GM19043 (cell line): ENCODE measurements at regions not wholly inside any gene's neighbourhood (a gene's known extent, or its start where the extent isn't known, plus 50 kb on each side); places are given as distances from the start of the nearest gene placed in this dataset.
"Not testable (repeated sequence)": the region's sequence is repeated elsewhere in the genome, so short reads cannot be mapped to it uniquely, and the experiment has no call there.

ENCODE experiments used
- ATAC-seq: cut with Tn5 transposase; IDR thresholded peaks from one replicate; pipeline ENCODE4 v1.9.1; 2021; ENCODE audit warnings: low read depth; ENCODE audit not compliant: unreplicated experiment

GRCh38 chr12:33588725-33589405 is 149.2 kb upstream of the SYT10 start:
- no peak for ATAC-seq

- no peak for ATAC-seq
These were observed 150.0 kb upstream of the SYT10 start for GRCh38 chr12:33589576-33590114.

- ATAC-seq: no peak
These were observed 154.1 kb upstream of the SYT10 start for GRCh38 chr12:33593753-33594152.

- ATAC-seq: no peak
These were observed 156.4 kb upstream of the SYT10 start for GRCh38 chr12:33596061-33596460.

- ATAC-seq: no peak
These were observed 157.2 kb upstream of the SYT10 start for GRCh38 chr12:33596814-33597213.

GRCh38 chr12:33602515-33602914 is 162.9 kb upstream of the SYT10 start:
- ATAC-seq: no peak

GRCh38 chr12:33605757-33606156 is 166.1 kb upstream of the SYT10 start:
- no peak for ATAC-seq

GRCh38 chr12:33609910-33610309 is 170.3 kb upstream of the SYT10 start:
- ATAC-seq: no peak

- ATAC-seq: no peak
These were observed 175.0 kb upstream of the SYT10 start for GRCh38 chr12:33614630-33615029.

- ATAC-seq: no peak
These were observed 177.6 kb upstream of the SYT10 start for GRCh38 chr12:33617218-33617617.

GRCh38 chr12:33628087-33628486 is 188.5 kb upstream of the SYT10 start:
- ATAC-seq: no peak

- no peak for ATAC-seq
These were observed 194.9 kb upstream of the SYT10 start for GRCh38 chr12:33634544-33634943.

- ATAC-seq: not testable (repeated sequence)
These were observed 197.3 kb upstream of the SYT10 start for GRCh38 chr12:33636930-33637329.

- no peak for ATAC-seq
These were observed 200.4 kb upstream of the SYT10 start for GRCh38 chr12:33639975-33640374.

GRCh38 chr12:33649992-33650391 is 210.4 kb upstream of the SYT10 start:
- no peak for ATAC-seq

GRCh38 chr12:33650832-33651231 is 211.2 kb upstream of the SYT10 start:
- no peak for ATAC-seq

- ATAC-seq: no peak
These were observed 213.7 kb upstream of the SYT10 start for GRCh38 chr12:33653362-33653761.

- no peak for ATAC-seq
These were observed 214.7 kb upstream of the SYT10 start for GRCh38 chr12:33654313-33654712.

- ATAC-seq: no peak
These were observed 223.5 kb upstream of the SYT10 start for GRCh38 chr12:33663000-33663654.

GRCh38 chr12:33669349-33669748 is 229.7 kb upstream of the SYT10 start:
- no peak for ATAC-seq

GRCh38 chr12:33670284-33670683 is 230.7 kb upstream of the SYT10 start:
- ATAC-seq: no peak

GRCh38 chr12:33671676-33672075 is 232.1 kb upstream of the SYT10 start:
- ATAC-seq: no peak
